Loucy (cell line): ENCODE measurements at regions not wholly inside any gene's neighbourhood (a gene's known extent, or its start where the extent isn't known, plus 50 kb on each side); places are given as distances from the start of the nearest gene placed in this dataset.

Experiments
- H2AFZ ChIP-seq: fragments of 200-600 bp; sonication (generic); 2 replicates; pipeline ENCODE4 v1.6.0; 2016; ENCODE audit warnings: antibody characterized with exemption, mild to moderate bottlenecking, low read length, moderate library complexity
- H3F3A ChIP-seq: fragments of 200-600 bp; 2 replicates; pipeline ENCODE4 v1.6.0; 2016; ENCODE audit warnings: antibody characterized with exemption, low read depth, mild to moderate bottlenecking
- H3K27me3 ChIP-seq: fragments of 200-600 bp; sonication (generic); 2 replicates; pipeline ENCODE4 v1.6.1; 2014; ENCODE audit warnings: low read length, mild to moderate bottlenecking; ENCODE audit not compliant: insufficient read depth, poor library complexity, severe bottlenecking
- H3K36me3 ChIP-seq: fragments of 200-600 bp; sonication (generic); 2 replicates; pipeline ENCODE4 v1.6.1; 2016; ENCODE audit warnings: low read length; ENCODE audit not compliant: insufficient read depth
- H3K4me1 ChIP-seq: fragments of 200-600 bp; sonication (generic); 2 replicates; pipeline ENCODE4 v1.5.1; 2014; ENCODE audit warnings: low read length, mild to moderate bottlenecking; ENCODE audit not compliant: insufficient read depth, poor library complexity, severe bottlenecking
- H3K4me2 ChIP-seq: fragments of 200-600 bp; sonication (generic); 2 replicates; pipeline ENCODE4 v1.6.0; 2014; ENCODE audit warnings: antibody characterized with exemption, low read length, low read depth, mild to moderate bottlenecking; ENCODE audit not compliant: poor library complexity, severe bottlenecking
- H3K4me3 ChIP-seq: fragments of 200-600 bp; sonication (generic); 2 replicates; pipeline ENCODE4 v1.5.1; 2014; ENCODE audit warnings: low read length, mild to moderate bottlenecking, mixed read lengths; ENCODE audit not compliant: poor library complexity, severe bottlenecking
- H3K79me2 ChIP-seq: fragments of 200-600 bp; sonication (generic); 2 replicates; pipeline ENCODE4 v1.6.1; 2014; ENCODE audit warnings: low read length; ENCODE audit not compliant: insufficient read depth
- H3K9ac ChIP-seq: fragments of 200-600 bp; sonication (generic); 2 replicates; pipeline ENCODE4 v1.6.0; 2014; ENCODE audit warnings: mild to moderate bottlenecking, low read depth, low read length, moderate library complexity; ENCODE audit not compliant: poor library complexity, severe bottlenecking
- H3K9me2 ChIP-seq: fragments of 200-600 bp; sonication (generic); replicated peaks from 2 replicates; pipeline ENCODE4 v1.6.1; 2016; ENCODE audit warnings: low read depth, low read length, mixed read lengths
- H3K9me3 ChIP-seq: fragments of 200-600 bp; sonication (generic); 2 replicates; pipeline ENCODE4 v1.6.1; 2014; ENCODE audit warnings: mild to moderate bottlenecking, antibody characterized with exemption, low read length, low read depth; ENCODE audit not compliant: insufficient read depth
- H4K20me1 ChIP-seq: fragments of 200-600 bp; sonication (generic); 2 replicates; pipeline ENCODE4 v1.6.0; 2014; ENCODE audit warnings: antibody characterized with exemption, low read length, mild to moderate bottlenecking; ENCODE audit not compliant: insufficient read depth, poor library complexity, severe bottlenecking
- EZH2phosphoT487 ChIP-seq: fragments of 200-600 bp; IDR thresholded peaks from 2 replicates; pipeline ENCODE4 v1.6.1; 2018; ENCODE audit warnings: antibody characterized with exemption, mild to moderate bottlenecking, moderate library complexity, borderline replicate concordance
- TF ChIP-seq, protein P1 (sequence below): fragments of 200-600 bp; sonication (generic); conservative IDR thresholded peaks from 2 replicates; pipeline ENCODE4 v1.5.1; 2014; ENCODE audit warnings: mild to moderate bottlenecking, antibody characterized with exemption, low read length

DNA sequence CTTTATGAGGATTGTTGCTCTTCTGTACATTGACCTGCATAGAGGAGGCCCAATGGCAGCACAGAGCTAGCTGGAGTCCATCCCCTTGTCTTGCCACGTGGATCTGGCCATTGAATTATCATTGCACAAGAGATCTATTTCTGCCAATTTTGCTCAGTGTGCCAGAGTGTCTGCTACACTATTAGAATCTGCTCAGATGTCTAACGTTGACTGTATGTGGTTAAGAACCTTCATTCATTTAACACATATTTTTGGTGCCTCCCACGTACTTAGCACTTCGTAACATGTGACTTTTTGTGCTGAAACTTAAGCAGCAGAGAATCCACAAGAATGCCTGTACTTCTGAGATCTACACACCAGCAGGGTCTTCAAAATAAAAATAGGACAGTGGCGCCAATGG is 166.0 kb upstream of the VASH1 start:
- no peaks in the 10 kb centered on the region for H3K4me1 ChIP-seq
- H3K9me3 ChIP-seq = no peaks in the 10 kb centered on the region
- no peaks in the 10 kb centered on the region for H3F3A ChIP-seq
- H3K9ac ChIP-seq = no peak overlapping the region
- H2AFZ ChIP-seq = no peak overlapping the region
- no peaks in the 10 kb centered on the region for H3K9me2 ChIP-seq
- H3K4me3 ChIP-seq = no peak overlapping the region
- H3K79me2 ChIP-seq = no peaks in the 10 kb centered on the region
- H3K27me3 ChIP-seq = no peaks in the 10 kb centered on the region
- H4K20me1 ChIP-seq = no peaks in the 10 kb centered on the region
- H3K4me2 ChIP-seq = no peak overlapping the region
- H3K36me3 ChIP-seq = no peaks in the 10 kb centered on the region
- no peak for TF ChIP-seq EZH2phosphoT487
- TF ChIP-seq, protein P1, sequence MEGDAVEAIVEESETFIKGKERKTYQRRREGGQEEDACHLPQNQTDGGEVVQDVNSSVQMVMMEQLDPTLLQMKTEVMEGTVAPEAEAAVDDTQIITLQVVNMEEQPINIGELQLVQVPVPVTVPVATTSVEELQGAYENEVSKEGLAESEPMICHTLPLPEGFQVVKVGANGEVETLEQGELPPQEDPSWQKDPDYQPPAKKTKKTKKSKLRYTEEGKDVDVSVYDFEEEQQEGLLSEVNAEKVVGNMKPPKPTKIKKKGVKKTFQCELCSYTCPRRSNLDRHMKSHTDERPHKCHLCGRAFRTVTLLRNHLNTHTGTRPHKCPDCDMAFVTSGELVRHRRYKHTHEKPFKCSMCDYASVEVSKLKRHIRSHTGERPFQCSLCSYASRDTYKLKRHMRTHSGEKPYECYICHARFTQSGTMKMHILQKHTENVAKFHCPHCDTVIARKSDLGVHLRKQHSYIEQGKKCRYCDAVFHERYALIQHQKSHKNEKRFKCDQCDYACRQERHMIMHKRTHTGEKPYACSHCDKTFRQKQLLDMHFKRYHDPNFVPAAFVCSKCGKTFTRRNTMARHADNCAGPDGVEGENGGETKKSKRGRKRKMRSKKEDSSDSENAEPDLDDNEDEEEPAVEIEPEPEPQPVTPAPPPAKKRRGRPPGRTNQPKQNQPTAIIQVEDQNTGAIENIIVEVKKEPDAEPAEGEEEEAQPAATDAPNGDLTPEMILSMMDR = no peak

DNA sequence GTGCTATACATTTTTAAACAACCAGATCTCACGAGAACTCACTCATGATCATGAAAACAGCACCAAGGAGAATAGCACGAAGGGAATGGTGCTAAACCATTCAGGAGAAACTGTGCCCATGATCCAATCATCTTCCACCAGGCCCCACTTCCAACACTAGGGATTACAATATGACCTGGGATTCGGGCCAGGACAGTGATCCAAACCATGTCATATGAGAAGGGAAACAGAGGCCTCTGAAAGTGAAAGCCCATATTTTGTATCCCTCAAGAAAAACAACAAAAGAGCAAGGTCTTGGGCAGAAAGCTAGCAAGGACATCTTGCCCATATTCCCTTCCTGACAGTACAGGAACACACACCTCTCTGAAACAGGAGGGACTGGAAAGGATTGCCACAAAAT is 163.9 kb upstream of the VASH1 start:
- no peaks in the 10 kb centered on the region for H3K36me3 ChIP-seq
- TF ChIP-seq, protein P1 = no peak
- no peak for TF ChIP-seq EZH2phosphoT487
- no peak overlapping the region for H3K9ac ChIP-seq
- no peaks in the 10 kb centered on the region for H4K20me1 ChIP-seq
- H3K9me2 ChIP-seq = no peaks in the 10 kb centered on the region
- no peaks in the 10 kb centered on the region for H3K4me1 ChIP-seq
- H3K4me3 ChIP-seq = no peak overlapping the region
- H3K4me2 ChIP-seq = no peak overlapping the region
- H3K9me3 ChIP-seq = no peaks in the 10 kb centered on the region
- H3K79me2 ChIP-seq = no peaks in the 10 kb centered on the region
- no peak overlapping the region for H2AFZ ChIP-seq
- no peaks in the 10 kb centered on the region for H3K27me3 ChIP-seq
- H3F3A ChIP-seq = no peaks in the 10 kb centered on the region

DNA sequence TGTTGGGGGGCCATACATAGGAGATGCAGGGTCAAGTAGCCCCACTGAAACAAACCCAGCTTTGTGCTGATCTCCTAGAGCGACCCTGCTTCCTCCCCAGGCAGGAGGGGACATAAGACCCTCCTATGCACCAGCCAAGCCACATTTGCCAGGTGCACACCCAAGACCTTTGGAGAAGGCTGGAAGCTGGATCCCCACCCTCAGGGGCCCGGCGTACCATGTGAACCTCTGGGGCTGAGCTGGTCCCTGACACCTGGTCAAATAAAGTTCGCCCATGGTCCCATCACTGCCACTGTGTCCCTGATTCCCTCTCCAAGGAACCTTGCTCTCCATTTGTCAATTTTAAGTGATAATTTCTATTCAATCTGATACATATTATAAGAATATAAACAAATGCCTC is 162.1 kb upstream of the VASH1 start:
- no peaks in the 10 kb centered on the region for H3K9me3 ChIP-seq
- no peak overlapping the region for H3K4me3 ChIP-seq
- no peak overlapping the region for H3K4me2 ChIP-seq
- H4K20me1 ChIP-seq = no peaks in the 10 kb centered on the region
- no peaks in the 10 kb centered on the region for H3K27me3 ChIP-seq
- H2AFZ ChIP-seq = no peak overlapping the region
- H3K4me1 ChIP-seq = no peaks in the 10 kb centered on the region
- TF ChIP-seq, protein P1 = no peak
- TF ChIP-seq EZH2phosphoT487 = no peak
- no peaks in the 10 kb centered on the region for H3F3A ChIP-seq
- no peaks in the 10 kb centered on the region for H3K36me3 ChIP-seq
- no peak overlapping the region for H3K9ac ChIP-seq
- no peaks in the 10 kb centered on the region for H3K9me2 ChIP-seq
- no peaks in the 10 kb centered on the region for H3K79me2 ChIP-seq
